ENCODE measurements at regions not wholly inside any gene's neighbourhood (a gene's known extent, or its start where the extent isn't known, plus 50 kb on each side); places are given as distances from the start of the nearest gene placed in this dataset.

GRCh38 chr5:155978850-155979249 lies 348.1 kb upstream of the SGCD start:
- TF ChIP-seq USF1 (CRISPR knock-in tag; IDR thresholded peaks at IDR 0.05) (no peak), ATF1 (CRISPR knock-in tag; IDR thresholded peaks at IDR 0.05) (no peak), SP1 (CRISPR knock-in tag; conservative IDR thresholded peaks at IDR 0.05) (no peak), E2F1 (CRISPR knock-in tag; IDR thresholded peaks at IDR 0.05) (no peak), E2F4 (CRISPR knock-in tag; IDR thresholded peaks at IDR 0.05; ENCODE audit: borderline replicate concordance, low read depth) (no peak), ESRRA (CRISPR knock-in tag; IDR thresholded peaks at IDR 0.05; ENCODE audit: borderline replicate concordance) (no peak), ZNF317 (CRISPR knock-in tag; IDR thresholded peaks at IDR 0.05; ENCODE audit: borderline replicate concordance, low read depth) (no peak), ZNF232 (CRISPR knock-in tag; IDR thresholded peaks at IDR 0.05) (no peak), CREB1 (CRISPR knock-in tag; IDR thresholded peaks at IDR 0.05) (no peak)
- ATAC-seq (no peak), DNase-seq (ENCODE audit: low spot score) (no peak)
- Mint-ChIP-seq H3K36me3 (no peaks in the 10 kb centered on the region), H3K9me3 (0 out of 2 replicates have a peak, but pooled peaks cover 8% of the 10 kb centered on the region), H3K27ac (no peak overlapping the region), H3K4me1 (peaks cover 15% of the 10 kb centered on the region), H3K4me3 (no peak overlapping the region), H3K27me3 (ENCODE audit: low read depth) (no peaks in the 10 kb centered on the region)
- CTCF ChIA-PET, result no interaction called here
- POLR2A ChIA-PET, result no interaction called here

GRCh38 chr5:155982354-155982753 lies 344.6 kb upstream of the SGCD start:
- ChIA-PET POLR2A (interaction anchor here (0.6 kb wide), 1 partner anchor 72 kb away, joined by 3 read pairs; no protein-coding TSS in a partner anchor), CTCF (no interaction called here)
- H3K9me3 Mint-ChIP-seq, result 0 out of 2 replicates have a peak, but pooled peaks cover 1% of the 10 kb centered on the region
- H3K4me1 Mint-ChIP-seq, result peaks cover 3% of the 10 kb centered on the region
- H3K36me3 Mint-ChIP-seq, result no peaks in the 10 kb centered on the region
- no peak for ATAC-seq
- H3K4me3 Mint-ChIP-seq, result no peak overlapping the region
- TF ChIP-seq PRRX2 (CRISPR knock-in tag; IDR thresholded peaks at IDR 0.05), result no peak
- no peak for TF ChIP-seq NFYB (CRISPR knock-in tag; conservative IDR thresholded peaks at IDR 0.05; ENCODE audit: low read depth)
- no peak for TF ChIP-seq ZBTB43 (CRISPR knock-in tag; IDR thresholded peaks at IDR 0.05)
- no peak for TF ChIP-seq SMAD3 (CRISPR knock-in tag; IDR thresholded peaks at IDR 0.05; ENCODE audit: borderline replicate concordance)
- no peak for TF ChIP-seq FOXJ3 (CRISPR knock-in tag; IDR thresholded peaks at IDR 0.05; ENCODE audit: borderline replicate concordance)
- no peak for TF ChIP-seq RORB (CRISPR knock-in tag; IDR thresholded peaks at IDR 0.05)
- TF ChIP-seq ZNF671 (CRISPR knock-in tag; IDR thresholded peaks at IDR 0.05), result no peak
- no peak for TF ChIP-seq TEAD1 (CRISPR knock-in tag; IDR thresholded peaks at IDR 0.05)
- no peak for TF ChIP-seq ZNF423 (CRISPR knock-in tag; IDR thresholded peaks at IDR 0.05)
- no peak for TF ChIP-seq ARID4B (CRISPR knock-in tag; IDR thresholded peaks at IDR 0.05; ENCODE audit: borderline replicate concordance)
- no peak for TF ChIP-seq ATF6 (CRISPR knock-in tag; IDR thresholded peaks at IDR 0.05)
- TF ChIP-seq OVOL2 (CRISPR knock-in tag; IDR thresholded peaks at IDR 0.05; ENCODE audit: borderline replicate concordance), result no peak
- TF ChIP-seq ZMAT4 (CRISPR knock-in tag; IDR thresholded peaks at IDR 0.05), result no peak
- no peak for TF ChIP-seq ZNF281 (CRISPR knock-in tag; IDR thresholded peaks at IDR 0.05)
- H3K27ac Mint-ChIP-seq, result no peak overlapping the region
- H3K27me3 Mint-ChIP-seq (ENCODE audit: low read depth), result no peaks in the 10 kb centered on the region
- no peak for DNase-seq (ENCODE audit: low spot score)
